ENCODE measurements at regions not wholly inside any gene's neighbourhood (a gene's known extent, or its start where the extent isn't known, plus 50 kb on each side); places are given as distances from the start of the nearest gene placed in this dataset.

- H3K4me3 ChIP-seq (ENCODE audit: low read depth, low read length): no peak overlapping the region
- TF ChIP-seq CTCF (IDR thresholded peaks at IDR 0.05; ENCODE audit: insufficient read depth, low read depth, low read length, missing control alignments): no peak
- no peak for DNase-seq (ENCODE audit: low read depth)
These were observed 141.2 kb upstream of the RGPD4 start for GRCh38 chr2:107685421-107685986.

GRCh38 chr2:107687073-107687472 lies 139.6 kb upstream of the RGPD4 start:
- TF ChIP-seq CTCF (IDR thresholded peaks at IDR 0.05; ENCODE audit: insufficient read depth, low read depth, low read length, missing control alignments): no peak
- H3K4me3 ChIP-seq (ENCODE audit: low read depth, low read length): no peak overlapping the region
- DNase-seq (ENCODE audit: low read depth): no peak

GRCh38 chr2:107688135-107688534 lies 138.6 kb upstream of the RGPD4 start:
- DNase-seq (ENCODE audit: low read depth): no peak
- no peak overlapping the region for H3K4me3 ChIP-seq (ENCODE audit: low read depth, low read length)
- no peak for TF ChIP-seq CTCF (IDR thresholded peaks at IDR 0.05; ENCODE audit: insufficient read depth, low read depth, low read length, missing control alignments)

GRCh38 chr2:107693604-107694003 lies 133.1 kb upstream of the RGPD4 start:
- no peak for TF ChIP-seq CTCF (IDR thresholded peaks at IDR 0.05; ENCODE audit: insufficient read depth, low read depth, low read length, missing control alignments)
- no peak overlapping the region for H3K4me3 ChIP-seq (ENCODE audit: low read depth, low read length)
- no peak for DNase-seq (ENCODE audit: low read depth)

- no peak for TF ChIP-seq CTCF (IDR thresholded peaks at IDR 0.05; ENCODE audit: insufficient read depth, low read depth, low read length, missing control alignments)
- DNase-seq (ENCODE audit: low read depth): no peak
- H3K4me3 ChIP-seq (ENCODE audit: low read depth, low read length): no peak overlapping the region
These were observed 132.0 kb upstream of the RGPD4 start for GRCh38 chr2:107694667-107695066.

GRCh38 chr2:107697385-107697784 lies 129.3 kb upstream of the RGPD4 start:
- DNase-seq (ENCODE audit: low read depth): no peak
- H3K4me3 ChIP-seq (ENCODE audit: low read depth, low read length): no peak overlapping the region
- no peak for TF ChIP-seq CTCF (IDR thresholded peaks at IDR 0.05; ENCODE audit: insufficient read depth, low read depth, low read length, missing control alignments)

GRCh38 chr2:107698861-107699260 lies 127.8 kb upstream of the RGPD4 start:
- no peak overlapping the region for H3K4me3 ChIP-seq (ENCODE audit: low read depth, low read length)
- TF ChIP-seq CTCF (IDR thresholded peaks at IDR 0.05; ENCODE audit: insufficient read depth, low read depth, low read length, missing control alignments): no peak
- DNase-seq (ENCODE audit: low read depth): no peak

Measured in GM12865 (cell line).